ENCODE measurements at regions not wholly inside any gene's neighbourhood (a gene's known extent, or its start where the extent isn't known, plus 50 kb on each side); places are given as distances from the start of the nearest gene placed in this dataset.
A peak's percentile ranks its signal among the peaks of the same experiment; 100 is the strongest.

DNA sequence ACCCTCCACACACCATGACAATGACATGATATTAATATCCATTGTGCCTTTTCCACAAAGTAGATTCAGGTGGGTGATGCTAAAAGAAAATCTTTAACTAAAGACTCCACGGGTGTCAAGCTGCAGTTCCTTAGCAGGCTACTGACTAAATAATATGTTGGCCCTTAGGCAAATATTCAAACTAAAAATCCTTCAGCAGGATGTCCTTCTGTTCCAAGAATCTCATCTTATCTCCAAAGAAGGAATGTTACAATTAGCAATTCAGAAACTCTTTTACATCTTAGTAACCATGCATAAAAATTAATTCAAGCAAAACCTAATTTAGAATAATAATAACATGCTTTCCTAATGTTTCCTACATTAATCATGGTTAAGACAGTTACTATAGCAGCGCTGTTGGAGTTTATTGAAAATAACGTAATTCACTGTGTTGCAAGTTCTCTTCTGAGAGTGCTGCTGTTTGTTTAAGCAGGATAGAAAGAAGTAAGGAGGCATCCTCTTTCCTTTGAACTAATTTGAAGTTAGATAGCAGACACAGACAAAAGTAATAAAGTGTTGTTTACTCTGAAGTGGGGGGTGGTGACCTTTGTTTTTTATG is 414.8 kb upstream of the CDH4 start:
- DNase-seq (ENCODE audit: low spot score) (no peak), ATAC-seq (ENCODE audit: low FRiP score) (peak; percentile 55)
- TF ChIP-seq, protein P1, sequence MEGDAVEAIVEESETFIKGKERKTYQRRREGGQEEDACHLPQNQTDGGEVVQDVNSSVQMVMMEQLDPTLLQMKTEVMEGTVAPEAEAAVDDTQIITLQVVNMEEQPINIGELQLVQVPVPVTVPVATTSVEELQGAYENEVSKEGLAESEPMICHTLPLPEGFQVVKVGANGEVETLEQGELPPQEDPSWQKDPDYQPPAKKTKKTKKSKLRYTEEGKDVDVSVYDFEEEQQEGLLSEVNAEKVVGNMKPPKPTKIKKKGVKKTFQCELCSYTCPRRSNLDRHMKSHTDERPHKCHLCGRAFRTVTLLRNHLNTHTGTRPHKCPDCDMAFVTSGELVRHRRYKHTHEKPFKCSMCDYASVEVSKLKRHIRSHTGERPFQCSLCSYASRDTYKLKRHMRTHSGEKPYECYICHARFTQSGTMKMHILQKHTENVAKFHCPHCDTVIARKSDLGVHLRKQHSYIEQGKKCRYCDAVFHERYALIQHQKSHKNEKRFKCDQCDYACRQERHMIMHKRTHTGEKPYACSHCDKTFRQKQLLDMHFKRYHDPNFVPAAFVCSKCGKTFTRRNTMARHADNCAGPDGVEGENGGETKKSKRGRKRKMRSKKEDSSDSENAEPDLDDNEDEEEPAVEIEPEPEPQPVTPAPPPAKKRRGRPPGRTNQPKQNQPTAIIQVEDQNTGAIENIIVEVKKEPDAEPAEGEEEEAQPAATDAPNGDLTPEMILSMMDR (IDR thresholded peaks at IDR 0.05), result no peak

DNA sequence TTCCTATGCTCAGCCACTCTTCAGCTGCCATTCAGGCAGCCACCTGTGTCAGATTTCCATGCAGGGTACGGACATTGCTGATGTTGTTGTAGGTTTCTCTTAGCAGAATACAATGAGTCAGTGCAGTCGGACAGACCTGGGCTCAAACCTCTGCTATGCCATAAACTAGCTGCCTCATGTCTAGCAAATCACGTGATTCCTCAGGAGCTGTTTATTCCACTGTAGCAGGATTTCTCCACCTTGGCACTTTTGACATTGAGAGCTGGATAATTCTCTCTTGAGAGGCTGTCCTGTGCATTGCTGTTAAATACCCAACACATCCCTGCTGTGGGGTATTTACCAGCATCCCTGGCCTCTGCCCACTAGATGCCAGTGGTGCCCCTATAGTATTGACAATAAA is 413.8 kb upstream of the CDH4 start:
- DNase-seq (ENCODE audit: low spot score), result no peak
- TF ChIP-seq, protein P1 (IDR thresholded peaks at IDR 0.05), result no peak
- ATAC-seq (ENCODE audit: low FRiP score), result no peak

DNA sequence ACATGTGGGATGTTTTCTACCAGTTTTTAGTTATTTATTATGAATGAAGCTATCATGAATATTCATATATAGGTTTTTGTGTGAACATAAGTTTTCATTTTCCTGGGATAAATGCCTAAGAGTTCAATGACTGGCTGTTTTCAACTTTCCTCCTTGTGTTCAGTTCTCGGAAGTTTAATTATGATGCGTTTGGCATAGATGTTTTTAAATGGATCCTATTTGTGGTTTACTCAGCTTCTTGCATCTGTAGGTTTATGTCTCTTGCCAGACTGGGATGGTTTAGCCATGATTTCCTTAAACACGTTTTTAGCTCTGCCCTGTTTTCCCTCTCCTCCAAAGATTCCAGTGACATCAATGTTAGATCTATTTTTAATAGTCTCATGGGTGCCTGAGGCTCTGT is 411.1 kb upstream of the CDH4 start:
- ATAC-seq (ENCODE audit: low FRiP score) (no peak), DNase-seq (ENCODE audit: low spot score) (no peak)
- TF ChIP-seq, protein P1 (IDR thresholded peaks at IDR 0.05), result no peak

DNA sequence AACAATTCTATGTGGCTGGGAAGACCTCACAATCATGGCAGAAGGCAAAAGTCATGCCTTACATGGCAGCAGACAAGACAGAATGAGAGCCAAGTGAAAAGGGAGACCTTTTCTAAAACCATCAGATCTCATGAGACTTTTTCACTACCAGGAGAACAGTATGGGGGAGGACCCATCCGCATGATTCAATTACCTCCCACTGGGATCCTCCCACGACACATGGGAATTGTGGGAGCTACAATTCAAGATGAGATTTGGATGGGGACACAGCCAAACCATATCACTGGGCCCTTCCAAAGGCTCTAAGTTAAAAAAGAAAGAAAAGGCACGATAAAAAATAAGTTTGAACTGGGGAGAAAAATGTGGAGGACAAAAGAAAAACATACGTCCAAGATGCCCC is 406.9 kb upstream of the CDH4 start:
- no peak for ATAC-seq (ENCODE audit: low FRiP score)
- DNase-seq (ENCODE audit: low spot score), result no peak
- TF ChIP-seq, protein P1 (IDR thresholded peaks at IDR 0.05), result no peak

DNA sequence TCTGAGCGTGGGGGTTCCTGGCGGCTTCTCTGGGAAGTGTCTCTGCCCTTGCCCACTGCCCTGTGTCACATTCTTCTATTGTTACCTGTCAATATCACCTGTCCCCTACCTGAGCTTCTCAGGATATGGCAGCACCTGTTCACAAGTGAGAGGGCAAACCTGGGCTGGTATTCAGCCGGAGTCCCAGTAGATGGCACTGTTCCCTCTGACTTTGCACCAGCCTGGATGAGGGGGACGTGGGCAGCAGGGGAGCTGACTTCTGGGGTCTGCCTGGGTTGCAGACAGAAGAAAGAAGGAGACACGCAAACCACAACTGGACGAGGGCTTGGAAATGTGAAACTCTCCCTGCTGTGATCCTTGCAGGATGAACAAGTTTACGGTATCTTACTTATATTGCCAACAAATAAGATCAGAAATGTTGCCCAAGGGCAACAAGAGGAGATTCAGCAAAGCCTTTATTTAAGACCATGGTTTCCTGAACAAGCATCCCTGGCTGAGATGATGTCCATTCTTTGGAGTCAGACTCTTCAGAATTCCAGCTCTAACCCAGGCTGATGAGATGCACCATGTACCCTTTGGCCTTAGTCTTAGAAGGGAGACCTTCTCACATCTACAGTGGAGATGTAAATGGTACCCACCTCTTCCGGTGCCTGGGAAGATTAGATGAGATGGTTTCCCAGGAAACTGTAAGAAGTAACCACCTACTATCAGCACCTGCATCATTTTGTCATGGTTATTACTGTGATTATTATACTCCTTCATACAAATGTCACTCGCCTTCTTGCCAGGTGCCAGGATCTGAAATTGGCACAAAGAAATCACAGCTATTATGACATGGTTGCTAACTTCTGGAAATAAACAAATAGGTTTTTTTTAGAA is 400.0 kb upstream of the CDH4 start:
- ATAC-seq (ENCODE audit: low FRiP score), result no peak
- TF ChIP-seq, protein P1 (IDR thresholded peaks at IDR 0.05), result no peak
- no peak for DNase-seq (ENCODE audit: low spot score)

DNA sequence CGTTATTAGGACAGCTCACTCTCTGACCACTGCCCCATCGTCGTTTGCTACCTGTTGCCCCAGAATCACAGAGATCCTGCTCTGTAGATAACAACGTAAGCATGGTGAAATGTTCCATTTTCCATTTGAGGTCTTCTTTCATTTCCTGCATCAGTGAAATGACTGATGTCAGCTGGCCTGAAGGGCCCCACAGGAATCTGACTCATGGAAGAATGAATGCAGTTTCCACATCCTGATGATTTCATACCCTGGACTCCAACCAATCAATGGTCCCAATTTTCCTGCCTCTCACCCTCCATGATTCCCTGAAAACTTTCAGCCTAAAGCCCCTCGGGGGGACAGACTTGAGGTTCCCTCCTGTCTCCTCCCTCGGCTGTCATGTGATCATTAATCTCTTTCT is 394.4 kb upstream of the CDH4 start:
- no peak for ATAC-seq (ENCODE audit: low FRiP score)
- DNase-seq (ENCODE audit: low spot score), result no peak
- TF ChIP-seq, protein P1 (IDR thresholded peaks at IDR 0.05), result no peak

DNA sequence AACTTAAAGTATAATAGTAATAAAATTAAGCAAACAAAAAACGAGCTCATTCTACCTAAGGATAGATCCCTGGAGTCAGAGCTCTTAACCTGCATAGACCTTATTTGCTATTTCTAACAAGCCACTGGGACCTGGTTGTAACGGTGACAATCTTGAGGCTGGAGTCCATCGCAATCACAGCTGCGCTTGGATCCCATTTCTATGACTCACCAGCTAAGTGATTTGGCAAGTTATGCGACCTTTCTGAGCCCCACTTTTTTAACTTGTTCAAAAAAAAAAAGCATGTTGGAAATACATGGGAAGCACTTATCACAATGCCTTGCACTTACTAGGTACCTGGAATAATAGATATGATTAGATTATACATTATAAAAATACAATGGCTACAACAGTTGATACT is 389.5 kb upstream of the CDH4 start:
- TF ChIP-seq, protein P1 (IDR thresholded peaks at IDR 0.05), result no peak
- ATAC-seq (ENCODE audit: low FRiP score) (no peak), DNase-seq (ENCODE audit: low spot score) (no peak)
